ENCODE measurements at regions not wholly inside any gene's neighbourhood (a gene's known extent, or its start where the extent isn't known, plus 50 kb on each side); places are given as distances from the start of the nearest gene placed in this dataset.

DNA sequence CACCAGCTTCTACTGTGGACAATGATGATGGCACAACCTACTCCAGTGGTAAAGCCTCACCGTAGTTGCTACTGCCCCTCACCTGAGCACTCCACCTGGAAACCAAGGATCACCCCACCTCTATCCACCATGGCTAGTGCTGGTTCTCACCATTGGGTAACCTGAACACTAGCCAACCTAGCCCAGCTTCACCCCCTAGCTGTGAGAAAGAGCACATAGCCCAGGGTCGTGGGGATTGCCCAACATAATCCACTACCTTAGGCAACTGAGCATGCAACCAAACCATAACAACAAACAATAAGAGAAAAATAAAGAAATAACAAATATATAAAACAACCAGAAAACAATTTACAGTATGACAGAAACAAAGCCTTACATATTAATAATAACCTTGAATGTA is 560.1 kb downstream of the DIAPH3 start:
- Histone ChIP-seq H2AFZ (ENCODE audit: low read length) (no peak overlapping the region), H2BK120ac (ENCODE audit: low read depth, low read length, poor library complexity, severe bottlenecking) (no peak overlapping the region), H3K14ac (ENCODE audit: insufficient read depth, low read length) (no peak overlapping the region), H3K23ac (ENCODE audit: insufficient read length, low read depth, low read length) (no peak overlapping the region), H3K56ac (ENCODE audit: insufficient read length, low read depth, low read length) (no peak overlapping the region), H3K79me1 (ENCODE audit: insufficient read depth, low read depth, low read length, poor library complexity, severe bottlenecking) (no peaks in the 10 kb centered on the region), H3K4ac (ENCODE audit: low read depth, low read length) (no peak overlapping the region), H3K79me2 (ENCODE audit: insufficient read depth, low read length) (no peaks in the 10 kb centered on the region), H4K5ac (ENCODE audit: insufficient read length, low read depth, low read length) (no peak overlapping the region), H3T11ph (ENCODE audit: low read length) (no peak overlapping the region), H2BK5ac (ENCODE audit: insufficient read length, low read length) (no peak overlapping the region), H3K4me1 (ENCODE audit: insufficient read depth, low read length) (peaks cover 3% of the 10 kb centered on the region; the same call in 1 of the 2 replicates), H2BK20ac (ENCODE audit: low read depth, low read length, poor library complexity, severe bottlenecking) (no peak overlapping the region), H4K8ac (replicated peaks; ENCODE audit: insufficient read length, low read depth, low read length) (no peak overlapping the region), H3K18ac (ENCODE audit: insufficient read length, low read depth, low read length) (no peak overlapping the region), H3K23me2 (ENCODE audit: insufficient read length, low read depth, low read length, poor library complexity, severe bottlenecking) (no peaks in the 10 kb centered on the region), H2BK12ac (ENCODE audit: insufficient read length, low read depth, low read length) (no peak overlapping the region), H3K27me3 (ENCODE audit: insufficient read depth, low read length) (no peaks in the 10 kb centered on the region), H3K27ac (ENCODE audit: insufficient read length, low read depth, low read length) (no peak overlapping the region), H2BK15ac (ENCODE audit: low read depth, low read length) (no peak overlapping the region), H2AK5ac (ENCODE audit: insufficient read length, low read length) (no peak overlapping the region), H3K4me2 (ENCODE audit: insufficient read depth, insufficient read length, low read length) (no peak overlapping the region), H4K20me1 (ENCODE audit: control insufficient read depth, insufficient read depth, insufficient read length) (no peaks in the 10 kb centered on the region), H4K91ac (ENCODE audit: insufficient read length, low read depth, low read length) (no peak overlapping the region), H3K9ac (ENCODE audit: extremely low read depth, insufficient read length, low read length) (no peak overlapping the region), H3K9me3 (ENCODE audit: control insufficient read depth, low read depth, low read length) (no peaks in the 10 kb centered on the region)
- Mint-ChIP-seq H3K27me3 (ENCODE audit: low read depth) (no peaks in the 10 kb centered on the region), H3K4me1 (peaks cover 18% of the 10 kb centered on the region in 2 experiments), H3K27ac (no peak overlapping the region), H3K9me3 (peaks cover 16 to 22% of the 10 kb centered on the region in 2 experiments), H3K36me3 (ENCODE audit: insufficient read depth in 1 of 3, low read depth in 3 of 3) (peaks cover 7 to 32% (median 10%) of the 10 kb centered on the region in 3 experiments), H3K4me3 (no peak overlapping the region)
- DNase-seq, result peak; percentile 42
- WGBS (ENCODE audit: extremely low coverage, insufficient read length, low lambda C conversion rate), result no CpG with 5 or more reads among the region's 2 CpGs
- TF ChIP-seq CTCF (conservative IDR thresholded peaks at IDR 0.05), result peak; percentile 38; the same call in 2 of the 3 replicates
